CD4-positive, alpha-beta T cell treated with Interleukin-1 beta for 1 hour (primary cell): ENCODE measurements at regions not wholly inside any gene's neighbourhood (a gene's known extent, or its start where the extent isn't known, plus 50 kb on each side); places are given as distances from the start of the nearest gene placed in this dataset.

ENCODE experiments used
- DNase-seq, 2 donors: peaks; one replicate each; pipeline ENCODE4 v3.0.0-alpha.2; 2020 to 2022

- no peak for DNase-seq
Measured at GRCh38 chr12:127414636-127415035, 852.3 kb upstream of the TMEM132C start.

- DNase-seq: no peak
Measured at GRCh38 chr12:127416796-127417195, 850.2 kb upstream of the TMEM132C start.

GRCh38 chr12:127419111-127419510 is 847.9 kb upstream of the TMEM132C start:
- no peak for DNase-seq

GRCh38 chr12:127421614-127422013 is 845.4 kb upstream of the TMEM132C start:
- DNase-seq: no peak

GRCh38 chr12:127422935-127423566 is 843.9 kb upstream of the TMEM132C start:
- no peak for DNase-seq

GRCh38 chr12:127425474-127425873 is 841.5 kb upstream of the TMEM132C start:
- DNase-seq: no peak

- DNase-seq: no peak
Measured at GRCh38 chr12:127428420-127428819, 838.5 kb upstream of the TMEM132C start.

- no peak for DNase-seq
Measured at GRCh38 chr12:127429551-127430285, 837.3 kb upstream of the TMEM132C start.

GRCh38 chr12:127430401-127430800 is 836.6 kb upstream of the TMEM132C start:
- DNase-seq: no peak

- no peak for DNase-seq
Measured at GRCh38 chr12:127431177-127431576, 835.8 kb upstream of the TMEM132C start.

- DNase-seq: no peak
Measured at GRCh38 chr12:127431594-127431993, 835.4 kb upstream of the TMEM132C start.

GRCh38 chr12:127435439-127435838 is 831.5 kb upstream of the TMEM132C start:
- DNase-seq: no peak

GRCh38 chr12:127438512-127439244 is 828.3 kb upstream of the TMEM132C start:
- DNase-seq: no peak

GRCh38 chr12:127445581-127446139 is 821.3 kb upstream of the TMEM132C start:
- DNase-seq: no peak

- no peak for DNase-seq
Measured at GRCh38 chr12:127448906-127449305, 818.1 kb upstream of the TMEM132C start.

GRCh38 chr12:127450826-127451225 is 816.1 kb upstream of the TMEM132C start:
- no peak for DNase-seq

GRCh38 chr12:127455347-127456265 is 811.4 kb upstream of the TMEM132C start:
- DNase-seq: no peak

- no peak for DNase-seq
Measured at GRCh38 chr12:127457726-127458125, 809.2 kb upstream of the TMEM132C start.

- no peak for DNase-seq
Measured at GRCh38 chr12:127459166-127459565, 807.8 kb upstream of the TMEM132C start.

GRCh38 chr12:127459687-127460086 is 807.3 kb upstream of the TMEM132C start:
- DNase-seq: no peak

GRCh38 chr12:127463237-127463636 is 803.7 kb upstream of the TMEM132C start:
- no peak for DNase-seq

- DNase-seq: no peak
Measured at GRCh38 chr12:127469331-127469730, 797.6 kb upstream of the TMEM132C start.
